Frontal cortex (tissue), 3 donors: ENCODE measurements at regions not wholly inside any gene's neighbourhood (a gene's known extent, or its start where the extent isn't known, plus 50 kb on each side); places are given as distances from the start of the nearest gene placed in this dataset.
"Not testable (repeated sequence)": the region's sequence is repeated elsewhere in the genome, so short reads cannot be mapped to it uniquely, and the experiment has no call there.

ENCODE experiments used
- DNase-seq, 2 donors: peaks; one replicate each; pipeline ENCODE4 v3.0.0; 2012; ENCODE audit warnings: low spot score in 2 of 2
- FAIRE-seq: peaks from 2 replicates; lab custom pipeline; 2012; peaks lifted over from hg19 to GRCh38; lab: Jason Lieb, UNC
- donor health status: control.
- donor health status: control.
- donor health status: control.

- FAIRE-seq, DNase-seq: not testable (repeated sequence)
Observed at GRCh38 chr11:134496058-134496457, 84.0 kb upstream of the B3GAT1 start.

GRCh38 chr11:134494395-134494794 is 82.4 kb upstream of the B3GAT1 start:
- not testable (repeated sequence) for DNase-seq, FAIRE-seq

GRCh38 chr11:134492411-134492810 is 80.4 kb upstream of the B3GAT1 start:
- FAIRE-seq, DNase-seq: not testable (repeated sequence)

DNA sequence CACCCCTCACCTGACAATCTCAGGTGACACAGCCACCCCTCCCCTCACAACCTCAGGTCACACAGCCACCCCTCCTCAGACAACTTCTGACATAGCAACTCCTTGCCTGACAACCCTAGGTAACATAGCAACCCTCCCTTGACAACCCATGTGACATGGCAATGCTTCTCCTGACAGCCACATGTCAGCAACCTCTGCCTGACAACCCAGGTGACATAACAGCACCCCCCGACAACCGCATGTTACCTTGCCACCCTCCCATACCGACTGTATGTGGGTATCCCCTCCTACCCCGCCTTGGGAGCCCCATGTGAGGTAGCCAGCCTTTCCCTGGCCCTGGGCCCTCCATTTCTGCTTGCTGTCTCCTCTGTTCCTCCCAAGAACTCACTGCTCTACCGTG is 77.7 kb upstream of the B3GAT1 start:
- DNase-seq (no peak), FAIRE-seq (no peak)

- FAIRE-seq (no peak), DNase-seq (no peak)
Observed at GRCh38 chr11:134488913-134489312, 76.9 kb upstream of the B3GAT1 start.

DNA sequence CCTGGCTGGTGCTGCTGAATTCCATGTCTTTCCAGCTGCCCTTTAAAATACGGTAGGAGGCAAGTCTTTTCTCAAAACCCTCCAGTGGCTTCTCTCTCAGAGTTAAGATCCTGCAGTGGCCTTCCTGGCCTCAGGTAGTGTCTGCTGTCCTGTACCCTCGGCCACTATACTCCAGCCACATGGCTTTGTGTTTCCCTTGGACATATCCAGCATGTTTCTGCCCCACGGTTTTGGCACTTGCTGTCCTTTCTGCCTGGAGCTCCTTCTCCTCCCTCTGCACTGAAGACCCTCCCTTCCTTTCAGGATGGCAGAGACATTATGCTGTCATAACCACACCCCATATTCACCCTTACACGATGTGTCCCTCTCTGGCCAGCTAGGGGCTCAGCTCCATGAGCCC is 76.5 kb upstream of the B3GAT1 start:
- no peak for FAIRE-seq
- DNase-seq: no peak

DNA sequence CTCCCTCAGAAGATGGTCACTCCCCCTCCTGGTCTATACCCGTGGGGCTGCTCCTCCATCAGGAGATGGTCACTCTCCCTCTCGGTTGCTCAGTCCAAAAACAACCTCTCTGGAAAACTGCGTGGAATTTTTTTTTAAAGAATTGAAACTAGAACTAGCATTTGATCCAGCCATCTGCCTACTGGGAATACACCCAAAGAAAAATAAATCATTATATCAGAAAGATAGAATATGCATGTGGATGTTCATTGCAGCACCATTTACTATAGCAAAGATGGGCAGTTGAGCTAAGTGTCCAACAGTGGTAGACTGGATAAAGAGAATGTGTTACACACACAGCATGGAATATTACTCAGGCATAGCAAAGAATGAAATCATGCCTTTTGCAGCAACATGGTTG is 75.7 kb upstream of the B3GAT1 start:
- DNase-seq: no peak
- FAIRE-seq: no peak

GRCh38 chr11:134486704-134487103 is 74.7 kb upstream of the B3GAT1 start:
- FAIRE-seq: no peak

GRCh38 chr11:134486106-134486505 is 74.1 kb upstream of the B3GAT1 start:
- FAIRE-seq: no peak

More at GRCh38 chr11:134486704-134487103, 74.7 kb upstream of the B3GAT1 start:
- no peak for DNase-seq

DNA sequence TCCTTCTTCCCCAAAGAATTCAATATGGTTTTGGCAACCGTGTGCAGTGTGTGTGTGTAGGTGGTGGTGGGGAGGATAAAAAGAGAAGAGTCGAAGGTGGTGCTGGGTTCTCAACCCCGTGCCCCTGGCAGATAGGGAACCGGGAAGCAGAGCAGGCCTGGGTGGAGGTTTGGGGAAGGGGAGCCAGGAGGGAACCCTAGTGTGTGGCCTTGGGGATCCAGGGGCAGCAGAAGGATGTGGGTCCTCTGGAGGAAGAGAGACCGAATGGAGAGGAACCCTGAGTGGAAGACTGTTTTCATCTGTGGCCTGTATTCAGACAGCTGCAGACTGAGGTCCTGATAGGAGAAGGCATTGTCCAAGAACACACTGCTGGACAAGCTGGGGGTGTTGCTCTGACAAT is 73.3 kb upstream of the B3GAT1 start:
- DNase-seq: no peak
- no peak for FAIRE-seq

More at GRCh38 chr11:134486106-134486505, 74.1 kb upstream of the B3GAT1 start:
- DNase-seq: no peak

DNA sequence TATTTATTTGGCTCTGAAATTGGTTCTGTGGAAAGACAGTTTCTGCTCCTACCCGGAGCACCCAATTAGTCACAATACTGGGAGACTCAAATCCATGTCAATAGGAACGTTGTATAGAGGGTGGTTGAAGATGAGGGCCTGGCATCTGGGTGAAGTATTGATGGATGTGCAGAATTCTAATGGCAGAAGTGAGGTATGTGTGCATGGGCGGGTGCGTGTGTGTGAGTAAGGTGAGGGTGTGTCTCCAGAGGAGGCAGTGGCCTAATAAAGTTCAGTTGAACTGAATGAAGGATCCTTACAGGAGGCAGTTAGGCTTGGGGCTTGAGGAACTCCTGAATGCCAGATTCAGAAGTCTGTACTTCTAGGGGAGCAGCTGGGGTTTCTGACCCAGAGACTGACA is 71.8 kb upstream of the B3GAT1 start:
- DNase-seq: no peak
- FAIRE-seq: no peak

GRCh38 chr11:134483291-134483690 is 71.2 kb upstream of the B3GAT1 start:
- no peak for DNase-seq
- FAIRE-seq: no peak

DNA sequence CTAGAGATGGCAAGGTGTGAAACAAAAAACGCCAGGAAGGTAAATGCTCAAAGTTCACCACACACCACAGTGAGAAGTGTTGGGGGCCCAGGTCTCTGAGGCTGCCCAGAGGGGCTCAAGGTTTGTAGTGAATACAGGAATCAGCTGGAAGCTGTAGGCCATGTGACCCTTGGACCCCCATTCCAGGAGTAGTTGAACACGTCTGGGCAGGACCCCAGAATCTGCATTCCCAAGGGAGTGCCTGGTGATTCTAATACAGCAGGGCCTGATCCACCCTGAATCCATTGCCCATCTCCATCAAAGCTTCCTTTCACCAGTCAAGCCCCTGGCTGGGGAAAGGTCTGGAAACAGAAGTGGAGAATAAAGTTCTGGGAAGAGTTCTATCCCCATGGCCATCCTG is 70.8 kb upstream of the B3GAT1 start:
- no peak for FAIRE-seq

GRCh38 chr11:134481933-134482527 is 70.0 kb upstream of the B3GAT1 start:
- FAIRE-seq (no peak), DNase-seq (no peak)

More for the DNA sequence above, 70.8 kb upstream of the B3GAT1 start:
- DNase-seq: no peak

DNA sequence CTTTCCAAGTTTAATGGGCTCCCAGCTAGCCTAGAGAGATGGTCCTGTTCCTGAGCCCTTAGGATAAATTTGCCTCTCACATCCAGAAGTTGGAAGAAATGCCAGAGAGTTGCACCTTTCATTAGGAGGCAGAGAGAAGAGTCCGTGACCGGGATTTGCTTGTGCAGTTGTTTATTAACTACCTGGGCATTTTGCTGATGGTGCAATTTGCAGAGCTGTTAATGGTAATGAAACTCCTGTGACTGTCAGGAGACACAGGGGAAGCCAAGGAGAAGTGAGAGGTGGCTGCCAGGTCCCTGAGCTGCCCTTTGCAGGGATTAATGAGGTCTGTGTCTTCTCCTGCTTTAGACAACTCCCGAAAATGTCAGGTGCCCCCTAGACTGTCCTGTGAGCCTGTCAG is 69.1 kb upstream of the B3GAT1 start:
- DNase-seq: no peak
- FAIRE-seq: no peak

GRCh38 chr11:134480136-134480712 is 68.2 kb upstream of the B3GAT1 start:
- FAIRE-seq (no peak), DNase-seq (no peak)

DNA sequence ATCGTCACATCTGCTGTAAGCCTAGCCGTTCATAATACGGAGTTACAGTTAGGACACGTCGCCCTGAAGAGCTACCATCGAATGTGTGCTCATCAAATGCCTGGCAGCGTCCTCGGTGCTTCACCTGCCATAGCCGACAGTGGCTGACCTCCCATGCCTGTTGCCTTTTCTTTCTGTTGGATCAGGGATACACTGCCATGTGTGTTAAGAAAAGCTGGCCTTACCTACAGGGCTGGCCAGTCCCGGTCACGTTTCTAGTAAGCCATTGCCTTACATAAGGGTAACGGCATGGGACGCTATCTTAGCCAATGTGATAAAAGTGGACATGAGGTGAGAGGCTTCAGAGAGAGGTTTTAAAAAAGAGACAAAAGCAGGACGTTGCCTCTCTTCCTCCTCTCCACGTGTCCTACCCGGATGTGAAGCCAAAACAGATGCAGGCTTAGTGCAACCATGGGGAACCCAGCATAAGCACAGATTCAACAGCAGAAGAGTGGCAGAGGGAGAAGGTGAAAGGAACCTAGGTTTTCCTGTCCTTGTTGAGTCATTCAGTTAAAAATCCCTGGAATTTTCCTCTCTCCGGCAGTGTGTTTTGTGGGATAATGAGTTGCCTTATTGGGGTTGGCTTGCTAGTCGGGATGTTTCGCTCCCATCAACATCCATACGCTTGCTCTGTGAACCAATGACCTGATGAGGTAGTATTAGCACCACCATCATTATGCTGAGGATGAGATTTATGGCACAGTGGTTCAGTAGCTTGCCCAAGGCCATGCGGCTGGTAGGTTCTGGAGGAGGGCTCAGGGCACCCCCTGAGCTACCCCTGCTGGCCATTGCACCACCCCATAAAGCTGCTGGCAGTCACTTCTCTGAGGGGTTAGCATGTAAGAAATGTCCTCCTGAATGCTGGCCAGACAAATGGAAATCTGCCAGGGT is 67.4 kb upstream of the B3GAT1 start:
- FAIRE-seq (no peak), DNase-seq (no peak)

DNA sequence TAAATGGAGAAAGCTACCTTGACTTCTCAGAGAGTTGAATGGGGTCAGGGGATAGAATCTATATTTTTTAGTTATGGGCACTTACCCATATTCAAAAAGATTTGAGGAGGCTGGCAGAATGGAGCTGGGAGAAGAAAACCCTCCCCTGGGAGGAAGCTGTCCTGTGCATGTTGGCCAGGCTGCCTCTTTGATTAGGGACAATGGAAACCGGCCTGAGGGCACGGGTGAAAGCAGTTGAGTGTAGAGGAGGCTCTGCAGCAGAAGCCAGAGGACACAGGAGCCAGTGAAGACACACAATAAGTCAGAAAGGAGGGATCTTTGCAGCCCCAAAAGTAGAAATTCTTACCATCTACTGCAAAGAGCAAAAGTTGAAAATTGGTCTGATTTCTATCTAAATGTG is 66.6 kb upstream of the B3GAT1 start:
- DNase-seq (no peak), FAIRE-seq (no peak)

- DNase-seq: no peak
- no peak for FAIRE-seq
Observed at GRCh38 chr11:134478176-134478575, 66.1 kb upstream of the B3GAT1 start.

DNA sequence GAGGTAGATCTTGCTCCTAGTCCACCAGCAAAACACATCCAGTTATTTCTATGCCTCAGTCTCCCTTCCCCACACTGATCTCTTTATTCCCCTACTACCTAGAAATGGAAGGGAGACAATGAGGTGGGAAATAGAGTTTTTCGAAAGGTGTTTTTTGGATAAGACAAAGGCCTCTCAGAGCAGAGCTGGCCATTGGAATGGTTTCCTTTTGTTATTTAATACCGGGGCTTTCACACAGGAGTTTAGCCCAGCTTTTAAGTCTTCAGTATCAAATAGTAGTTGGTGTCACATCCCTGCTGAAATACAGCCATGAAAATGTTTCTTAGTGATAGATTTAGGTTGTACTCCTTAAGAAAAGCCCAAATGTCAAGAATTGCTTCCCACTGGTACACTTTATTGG is 65.4 kb upstream of the B3GAT1 start:
- FAIRE-seq (no peak), DNase-seq (no peak)

DNA sequence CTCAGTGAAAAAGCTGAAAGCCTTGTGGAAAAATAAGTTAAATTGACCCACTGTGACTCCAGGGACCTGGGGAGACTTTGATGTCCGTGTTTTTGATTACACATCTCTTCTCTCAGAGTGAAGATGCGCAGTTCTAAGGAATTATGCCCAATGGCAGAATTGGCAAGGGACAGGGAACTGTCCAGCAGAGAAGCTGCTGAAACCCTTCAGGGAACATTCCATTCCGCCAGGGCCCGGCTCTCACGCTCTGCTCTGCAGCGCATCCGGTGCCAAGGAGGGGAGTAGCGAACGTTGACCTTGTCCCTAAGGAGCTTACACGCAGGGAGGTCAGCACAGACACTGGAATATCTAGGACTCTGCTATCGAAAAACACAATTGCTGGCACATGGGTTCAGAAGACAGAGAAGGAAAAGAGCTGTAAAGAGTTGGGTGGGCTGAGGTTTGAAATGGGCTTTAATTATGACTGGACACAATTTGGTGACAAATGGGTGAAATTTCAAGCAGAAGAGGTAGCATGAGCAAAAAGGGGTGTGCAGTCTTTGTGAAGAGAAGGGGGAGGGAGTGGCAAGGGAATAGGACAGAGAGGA is 64.5 kb upstream of the B3GAT1 start:
- DNase-seq (no peak), FAIRE-seq (no peak)
